AG04450 (cell line): ENCODE measurements at regions not wholly inside any gene's neighbourhood (a gene's known extent, or its start where the extent isn't known, plus 50 kb on each side); places are given as distances from the start of the nearest gene placed in this dataset.

Experiments used
- CTCF ChIA-PET: fragments of 300-600, 350-600 bp; formaldehyde crosslinking; extraction: SDS; loops from one replicate; lab custom pipeline; 2022; ENCODE audit warnings: antibody characterized with exemption, inconsistent platforms; lab: Charles Lee
- POLR2A ChIA-PET: fragments of 350-600 bp; formaldehyde crosslinking; extraction: SDS; loops from one replicate; lab custom pipeline; 2021; ENCODE audit warnings: antibody characterized with exemption, inconsistent platforms; lab: Yijun Ruan, JAX
- DNase-seq: peaks from one replicate; pipeline ENCODE4 v3.0.0-alpha.2; 2011; ENCODE audit warnings: low read depth, low spot score
- H3K27ac ChIP-seq: one replicate; pipeline ENCODE4 v1.5.1; 2012; ENCODE audit warnings: low read depth, low read length, control low read depth
- H3K27me3 ChIP-seq: one replicate; pipeline ENCODE4 v1.6.0; 2012; ENCODE audit warnings: low read length; ENCODE audit not compliant: control insufficient read depth, insufficient read depth
- H3K4me3 ChIP-seq: 2 replicates; pipeline ENCODE4 v1.5.1; 2011; ENCODE audit warnings: mild to moderate bottlenecking, low read depth, low read length, control low read depth
- H3K9me3 ChIP-seq: 2 replicates; pipeline ENCODE4 v1.5.1; 2012; ENCODE audit warnings: low read length; ENCODE audit not compliant: control insufficient read depth, insufficient read depth
- CTCF ChIP-seq: IDR thresholded peaks from 2 replicates; pipeline ENCODE4 v1.5.1; 2011; ENCODE audit warnings: low read depth, low read length, control low read depth, inconsistent platforms

- CTCF ChIA-PET = no interaction called here
- Histone ChIP-seq H3K27ac (no peak overlapping the region), H3K27me3 (no peaks in the 10 kb centered on the region), H3K9me3 (peaks cover 20% of the 10 kb centered on the region; the same call in 1 of the 2 replicates), H3K4me3 (no peak overlapping the region)
- TF ChIP-seq CTCF = no peak
- POLR2A ChIA-PET = no interaction called here
- DNase-seq = no peak
Observed at GRCh38 chr9:31958572-31958971, 425.9 kb upstream of the ACO1 start.

- ChIA-PET CTCF (no interaction called here), POLR2A (no interaction called here)
- Histone ChIP-seq H3K27ac (no peak overlapping the region), H3K9me3 (peaks cover 2% of the 10 kb centered on the region; the same call in 1 of the 2 replicates), H3K27me3 (no peaks in the 10 kb centered on the region), H3K4me3 (no peak overlapping the region)
- no peak for TF ChIP-seq CTCF
- no peak for DNase-seq
Observed at GRCh38 chr9:31969552-31969951, 414.9 kb upstream of the ACO1 start.

- peaks cover 14% of the 10 kb centered on the region; the same call in 1 of the 2 replicates for H3K9me3 ChIP-seq
- no peak for TF ChIP-seq CTCF
- CTCF ChIA-PET = no interaction called here
- POLR2A ChIA-PET = no interaction called here
- H3K4me3 ChIP-seq = no peak overlapping the region
- H3K27me3 ChIP-seq = no peaks in the 10 kb centered on the region
- DNase-seq = no peak
- H3K27ac ChIP-seq = no peak overlapping the region
Observed at GRCh38 chr9:31983895-31984294, 400.5 kb upstream of the ACO1 start.

GRCh38 chr9:31996331-31996730, 388.1 kb upstream of the ACO1 start:
- H3K4me3 ChIP-seq = no peak overlapping the region
- H3K27me3 ChIP-seq = no peaks in the 10 kb centered on the region
- DNase-seq = no peak
- no peak for TF ChIP-seq CTCF
- peaks cover 6% of the 10 kb centered on the region; the same call in 1 of the 2 replicates for H3K9me3 ChIP-seq
- H3K27ac ChIP-seq = no peak overlapping the region
- CTCF ChIA-PET = interaction anchor here (0.6 kb wide), 1 partner anchor 656 kb away, joined by 3 read pairs; no protein-coding TSS in a partner anchor
- POLR2A ChIA-PET = no interaction called here

GRCh38 chr9:32004431-32005076, 379.9 kb upstream of the ACO1 start:
- ChIA-PET CTCF (no interaction called here), POLR2A (no interaction called here)
- TF ChIP-seq CTCF = no peak
- no peak overlapping the region for H3K27ac ChIP-seq
- no peak overlapping the region for H3K4me3 ChIP-seq
- DNase-seq = no peak
- H3K27me3 ChIP-seq = no peaks in the 10 kb centered on the region
- peaks cover 6% of the 10 kb centered on the region for H3K9me3 ChIP-seq
